ENCODE measurements at regions not wholly inside any gene's neighbourhood (a gene's known extent, or its start where the extent isn't known, plus 50 kb on each side); places are given as distances from the start of the nearest gene placed in this dataset.
"Not testable (repeated sequence)": the region's sequence is repeated elsewhere in the genome, so short reads cannot be mapped to it uniquely, and the experiment has no call there.

- not testable (repeated sequence) for TF ChIP-seq POLR2A, CTCF (IDR thresholded peaks at IDR 0.05)
These were observed 52.9 kb upstream of the TAC4 start for GRCh38 chr17:49900801-49901200.

All from Peyer's patch (tissue), 4 donors.